Astrocyte of the cerebellum (primary cell): ENCODE measurements at regions not wholly inside any gene's neighbourhood (a gene's known extent, or its start where the extent isn't known, plus 50 kb on each side); places are given as distances from the start of the nearest gene placed in this dataset.

ENCODE experiments used
- DNase-seq: peaks from one replicate; pipeline ENCODE4 v3.0.0-alpha.2; 2011; ENCODE audit warnings: low read depth
- H3K4me3 ChIP-seq: 2 replicates; pipeline ENCODE4 v1.5.1; 2011; ENCODE audit warnings: mild to moderate bottlenecking, low read depth, low read length, moderate library complexity
- CTCF ChIP-seq: IDR thresholded peaks from 2 replicates; pipeline ENCODE4 v1.5.1; 2012; ENCODE audit warnings: low read length, low read depth, moderate library complexity, mild to moderate bottlenecking; ENCODE audit errors: missing control alignments
- in situ Hi-C: cut with HindIII; loops from 2 replicates; pipeline ENCODE4 v1.10.0; 2017; ENCODE audit warnings: low sequenced_read_pairs

- no peak overlapping the region for H3K4me3 ChIP-seq
- in situ Hi-C loops, result no loop called here
- TF ChIP-seq CTCF, result no peak
- no peak for DNase-seq
These were observed 61.3 kb upstream of the SMIM36 start for GRCh38 chr17:55572599-55572998.

GRCh38 chr17:55572139-55572538 is 60.9 kb upstream of the SMIM36 start:
- DNase-seq, result no peak
- TF ChIP-seq CTCF, result no peak
- in situ Hi-C loops, result no loop called here
- no peak overlapping the region for H3K4me3 ChIP-seq

- in situ Hi-C loops, result no loop called here
- TF ChIP-seq CTCF, result no peak
- DNase-seq, result no peak
- H3K4me3 ChIP-seq, result no peak overlapping the region
These were observed 59.8 kb upstream of the SMIM36 start for GRCh38 chr17:55571095-55571494.

GRCh38 chr17:55570391-55570790 is 59.1 kb upstream of the SMIM36 start:
- H3K4me3 ChIP-seq, result no peak overlapping the region
- no peak for TF ChIP-seq CTCF
- in situ Hi-C loops, result no loop called here
- no peak for DNase-seq

GRCh38 chr17:55567240-55568214 is 56.3 kb upstream of the SMIM36 start:
- no peak overlapping the region for H3K4me3 ChIP-seq
- no peak for TF ChIP-seq CTCF
- in situ Hi-C loops, result no loop called here
- DNase-seq, result peak; percentile 4

- TF ChIP-seq CTCF, result no peak
- in situ Hi-C loops, result no loop called here
- no peak overlapping the region for H3K4me3 ChIP-seq
- no peak for DNase-seq
These were observed 52.8 kb upstream of the SMIM36 start for GRCh38 chr17:55564081-55564480.
